ENCODE measurements at regions not wholly inside any gene's neighbourhood (a gene's known extent, or its start where the extent isn't known, plus 50 kb on each side); places are given as distances from the start of the nearest gene placed in this dataset.

DNA sequence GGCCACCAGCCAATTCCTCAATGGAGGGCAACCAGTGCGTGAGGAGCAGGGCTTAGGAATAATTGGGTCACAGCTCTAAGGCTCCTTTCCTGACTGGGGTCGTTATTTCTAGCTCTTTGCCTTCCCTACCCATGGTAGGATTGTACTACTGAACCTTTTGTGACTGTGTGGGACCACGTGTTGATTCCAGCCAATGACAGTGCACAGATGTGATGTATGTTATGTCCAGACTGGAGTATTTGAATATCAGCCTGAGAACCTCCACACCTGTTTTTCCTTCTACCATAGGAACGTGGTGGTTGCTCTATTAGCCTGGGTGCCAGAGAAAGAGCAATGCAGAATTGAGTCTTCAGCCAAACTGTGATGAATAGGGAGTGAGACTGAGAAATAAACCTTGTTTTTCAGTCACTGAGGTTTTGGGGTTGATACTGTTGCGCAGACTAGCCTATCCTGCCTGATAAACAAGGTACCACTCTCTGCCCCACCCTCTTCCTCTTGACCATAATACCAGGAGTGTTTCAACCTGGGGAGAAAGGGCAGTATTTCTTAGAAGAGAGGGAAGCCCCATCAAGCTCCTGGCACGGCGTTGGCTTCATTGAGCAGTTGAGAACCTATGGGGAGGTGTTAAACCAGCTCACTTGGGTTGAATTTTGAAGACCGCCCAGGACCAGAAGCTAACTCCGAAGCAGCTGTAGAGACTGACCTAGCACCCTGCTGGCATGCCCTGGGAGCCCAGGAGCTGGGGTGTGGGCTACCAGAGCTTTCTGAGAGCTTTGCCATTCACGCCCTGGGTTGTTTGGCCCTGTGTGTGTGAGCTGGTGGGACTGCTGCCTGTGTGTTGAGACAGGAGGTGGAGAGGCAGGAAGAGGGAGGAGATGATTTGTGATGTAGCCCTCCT is 105.5 kb upstream of the BACH2 start:
- H3K27ac ChIP-seq (ENCODE audit: low read depth, low read length, poor library complexity, severe bottlenecking), result no peak overlapping the region
- ChIA-PET POLR2A (ENCODE audit: low non-redundant PET) (no interaction called here), CTCF (no interaction called here)
- no TSS peak for BruUV-seq (replicated peaks)
- DNase-seq (ENCODE audit: low spot score), result no peak
- no peaks in the 10 kb centered on the region for H3K36me3 ChIP-seq (ENCODE audit: insufficient read depth, low read length, poor library complexity, severe bottlenecking)
- H3K4me1 ChIP-seq (ENCODE audit: insufficient read depth, low read length, poor library complexity, severe bottlenecking), result no peaks in the 10 kb centered on the region
- no peak overlapping the region for H3K4me3 ChIP-seq (ENCODE audit: low read depth, low read length, poor library complexity, severe bottlenecking)
- no peaks in the 10 kb centered on the region for H3K9me3 ChIP-seq (ENCODE audit: low read depth, low read length, poor library complexity, severe bottlenecking)
- H3K27me3 ChIP-seq (replicated peaks; ENCODE audit: insufficient read depth, low read depth, low read length, poor library complexity), result peaks cover 25% of the 10 kb centered on the region
- no peak for TF ChIP-seq EZH2 (IDR thresholded peaks at IDR 0.05; ENCODE audit: borderline replicate concordance, low read depth, low read length, poor library complexity, severe bottlenecking)
- TF ChIP-seq, protein P1, sequence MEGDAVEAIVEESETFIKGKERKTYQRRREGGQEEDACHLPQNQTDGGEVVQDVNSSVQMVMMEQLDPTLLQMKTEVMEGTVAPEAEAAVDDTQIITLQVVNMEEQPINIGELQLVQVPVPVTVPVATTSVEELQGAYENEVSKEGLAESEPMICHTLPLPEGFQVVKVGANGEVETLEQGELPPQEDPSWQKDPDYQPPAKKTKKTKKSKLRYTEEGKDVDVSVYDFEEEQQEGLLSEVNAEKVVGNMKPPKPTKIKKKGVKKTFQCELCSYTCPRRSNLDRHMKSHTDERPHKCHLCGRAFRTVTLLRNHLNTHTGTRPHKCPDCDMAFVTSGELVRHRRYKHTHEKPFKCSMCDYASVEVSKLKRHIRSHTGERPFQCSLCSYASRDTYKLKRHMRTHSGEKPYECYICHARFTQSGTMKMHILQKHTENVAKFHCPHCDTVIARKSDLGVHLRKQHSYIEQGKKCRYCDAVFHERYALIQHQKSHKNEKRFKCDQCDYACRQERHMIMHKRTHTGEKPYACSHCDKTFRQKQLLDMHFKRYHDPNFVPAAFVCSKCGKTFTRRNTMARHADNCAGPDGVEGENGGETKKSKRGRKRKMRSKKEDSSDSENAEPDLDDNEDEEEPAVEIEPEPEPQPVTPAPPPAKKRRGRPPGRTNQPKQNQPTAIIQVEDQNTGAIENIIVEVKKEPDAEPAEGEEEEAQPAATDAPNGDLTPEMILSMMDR (conservative IDR thresholded peaks at IDR 0.05; ENCODE audit: low read depth, low read length), result no peak
- intact Hi-C loops (cut with micrococcal nuclease; ENCODE audit: unreplicated experiment), result no loop called here

GRCh38 chr6:90399970-90400369 is 103.3 kb upstream of the BACH2 start:
- Histone ChIP-seq H3K9me3 (ENCODE audit: low read depth, low read length, poor library complexity, severe bottlenecking) (no peaks in the 10 kb centered on the region), H3K36me3 (ENCODE audit: insufficient read depth, low read length, poor library complexity, severe bottlenecking) (no peaks in the 10 kb centered on the region), H3K27me3 (replicated peaks; ENCODE audit: insufficient read depth, low read depth, low read length, poor library complexity) (peaks cover 25% of the 10 kb centered on the region), H3K4me1 (ENCODE audit: insufficient read depth, low read length, poor library complexity, severe bottlenecking) (no peaks in the 10 kb centered on the region), H3K27ac (ENCODE audit: low read depth, low read length, poor library complexity, severe bottlenecking) (no peak overlapping the region), H3K4me3 (ENCODE audit: low read depth, low read length, poor library complexity, severe bottlenecking) (no peak overlapping the region)
- TF ChIP-seq EZH2 (IDR thresholded peaks at IDR 0.05; ENCODE audit: borderline replicate concordance, low read depth, low read length, poor library complexity, severe bottlenecking), result no peak
- TF ChIP-seq, protein P1 (conservative IDR thresholded peaks at IDR 0.05; ENCODE audit: low read depth, low read length), result no peak
- no peak for DNase-seq (ENCODE audit: low spot score)
- intact Hi-C loops (cut with micrococcal nuclease; ENCODE audit: unreplicated experiment), result loop anchor here (10.0 kb wide), 1 partner anchor 175 kb away; no protein-coding TSS in a partner anchor
- ChIA-PET POLR2A (ENCODE audit: low non-redundant PET) (no interaction called here), CTCF (no interaction called here)
- BruUV-seq (replicated peaks), result no TSS peak

- POLR2A ChIA-PET (ENCODE audit: low non-redundant PET), result no interaction called here
- no peak overlapping the region for H3K27ac ChIP-seq (ENCODE audit: low read depth, low read length, poor library complexity, severe bottlenecking)
- H3K4me3 ChIP-seq (ENCODE audit: low read depth, low read length, poor library complexity, severe bottlenecking), result no peak overlapping the region
- no peaks in the 10 kb centered on the region for H3K9me3 ChIP-seq (ENCODE audit: low read depth, low read length, poor library complexity, severe bottlenecking)
- BruUV-seq (replicated peaks), result no TSS peak
- TF ChIP-seq EZH2 (IDR thresholded peaks at IDR 0.05; ENCODE audit: borderline replicate concordance, low read depth, low read length, poor library complexity, severe bottlenecking), result no peak
- TF ChIP-seq, protein P1 (conservative IDR thresholded peaks at IDR 0.05; ENCODE audit: low read depth, low read length), result no peak
- H3K36me3 ChIP-seq (ENCODE audit: insufficient read depth, low read length, poor library complexity, severe bottlenecking), result no peaks in the 10 kb centered on the region
- no peaks in the 10 kb centered on the region for H3K4me1 ChIP-seq (ENCODE audit: insufficient read depth, low read length, poor library complexity, severe bottlenecking)
- intact Hi-C loops (cut with micrococcal nuclease; ENCODE audit: unreplicated experiment), result loop anchor here (10.0 kb wide), 1 partner anchor 177 kb away; no protein-coding TSS in a partner anchor
- CTCF ChIA-PET, result no interaction called here
- H3K27me3 ChIP-seq (replicated peaks; ENCODE audit: insufficient read depth, low read depth, low read length, poor library complexity), result peaks cover 33% of the 10 kb centered on the region
- DNase-seq (ENCODE audit: low spot score), result no peak
Measured at GRCh38 chr6:90397929-90398674, 101.5 kb upstream of the BACH2 start.
